Liver (tissue), 8 donors: ENCODE measurements at regions not wholly inside any gene's neighbourhood (a gene's known extent, or its start where the extent isn't known, plus 50 kb on each side); places are given as distances from the start of the nearest gene placed in this dataset.

Experiments
- DNase-seq: peaks from one replicate; pipeline ENCODE4 v3.0.0-alpha.2; 2017; ENCODE audit warnings: low spot score
- H3K27ac ChIP-seq, 2 donors: one replicate each; pipeline ENCODE4 v1.7.0; 2013; ENCODE audit warnings: inconsistent platforms in 2 of 2, low read length in 2 of 2, control low read depth in 1 of 2, low read depth in 1 of 2, mild to moderate bottlenecking in 1 of 2
- H3K27me3 ChIP-seq, 4 donors: one replicate each; pipeline versions ENCODE4 v1.6.1 to v1.7.0; 2013; ENCODE audit warnings: low read length in 3 of 4, inconsistent platforms in 1 of 4, mild to moderate bottlenecking in 1 of 4, moderate library complexity in 1 of 4; ENCODE audit not compliant: control insufficient read depth in 4 of 4, insufficient read depth in 4 of 4
- H3K36me3 ChIP-seq, 4 donors: one replicate each; pipeline versions ENCODE4 v1.6.1 to v1.7.0; 2013; ENCODE audit warnings: low read length in 3 of 4, mild to moderate bottlenecking in 3 of 4, low read depth in 1 of 4, moderate library complexity in 1 of 4; ENCODE audit not compliant: control insufficient read depth in 4 of 4, insufficient read depth in 3 of 4
- H3K4me1 ChIP-seq, 4 donors: one replicate each; pipeline versions ENCODE4 v1.6.1 to v1.7.0; 2013; ENCODE audit warnings: low read length in 3 of 4, mild to moderate bottlenecking in 3 of 4, moderate library complexity in 1 of 4; ENCODE audit not compliant: control insufficient read depth in 4 of 4, insufficient read depth in 4 of 4
- H3K4me3 ChIP-seq, 3 donors: one replicate each; pipeline versions ENCODE4 v1.6.1 to v1.7.0; 2013; ENCODE audit warnings: low read length in 3 of 3, control low read depth in 1 of 3, low read depth in 1 of 3, mild to moderate bottlenecking in 1 of 3
- H3K9ac ChIP-seq, 2 donors: one replicate each; pipeline ENCODE4 v1.7.0; 2013; ENCODE audit warnings: low read length in 2 of 2, mild to moderate bottlenecking in 2 of 2, moderate library complexity in 2 of 2, control low read depth in 1 of 2, low read depth in 1 of 2
- H3K9me3 ChIP-seq, 4 donors: one replicate each; pipeline versions ENCODE4 v1.6.1 to v1.7.0; 2013; ENCODE audit warnings: low read length in 3 of 4; ENCODE audit not compliant: control insufficient read depth in 4 of 4
- ATF3 ChIP-seq: IDR thresholded peaks from 2 replicates; pipeline ENCODE4 v1.6.1; 2016; ENCODE audit warnings: antibody characterized with exemption
- CTCF ChIP-seq: fragments of 150-350 bp; IDR thresholded peaks from 2 replicates; pipeline ENCODE4 v1.5.1; 2017; ENCODE audit warnings: improper control_type of control experiment, low read depth, low read length; ENCODE audit not compliant: missing input control
- GABPA ChIP-seq, 2 donors: IDR thresholded peaks in 1 of 2; conservative IDR thresholded peaks in 1 of 2; 2 replicates each; pipeline ENCODE4 v1.6.1; 2016; ENCODE audit warnings: antibody characterized with exemption in 2 of 2, mild to moderate bottlenecking in 1 of 2, moderate library complexity in 1 of 2
- JUND ChIP-seq, 2 donors: IDR thresholded peaks; 2 replicates each; pipeline ENCODE4 v1.6.1; 2016; ENCODE audit warnings: antibody characterized with exemption in 2 of 2
- REST ChIP-seq: IDR thresholded peaks from 2 replicates; pipeline ENCODE4 v1.6.1; 2016; ENCODE audit warnings: antibody characterized with exemption, mild to moderate bottlenecking
- RXRA ChIP-seq, 2 donors: IDR thresholded peaks; 2 replicates each; pipeline ENCODE4 v1.6.1; 2017 to 2018; ENCODE audit warnings: antibody characterized with exemption in 2 of 2, mild to moderate bottlenecking in 1 of 2
- ZBTB33 ChIP-seq: IDR thresholded peaks from 2 replicates; pipeline ENCODE4 v1.6.1; 2016; ENCODE audit warnings: antibody characterized with exemption
- WGBS: extraction: QIAGEN DNeasy Blood & Tissue Kit; methylation state at CpG from one replicate; pipeline ENCODE4 v1.1.7; 2013; 5-methylcytosine and 5-hydroxymethylcytosine counted together
- donor health status: healthy.
- donor health status: healthy.
- donor health status: healthy.
- donor health status: healthy.
- donor health status: healthy.

GRCh38 chr2:121086450-121086849 is 198.6 kb downstream of the TFCP2L1 start (continued):
- TF ChIP-seq ZBTB33 = no peak

- Histone ChIP-seq H3K27ac (no peak overlapping the region), H3K36me3 (no peaks in the 10 kb centered on the region), H3K9ac (no peak overlapping the region), H3K9me3 (no peaks in the 10 kb centered on the region), H3K4me1 (no peaks in the 10 kb centered on the region), H3K4me3 (no peak overlapping the region), H3K27me3 (peaks cover 0 to 5% (median 0%) of the 10 kb centered on the region in 4 donors)
- TF ChIP-seq JUND (IDR thresholded peaks at IDR 0.05) (no peak), ATF3 (no peak)
- no peak for DNase-seq
- 96% methylated on average over 7 of the region's 7 CpGs for WGBS
Observed at GRCh38 chr2:121087117-121087516, 197.9 kb downstream of the TFCP2L1 start.

GRCh38 chr2:121088251-121089165 is 196.5 kb downstream of the TFCP2L1 start:
- H3K9ac ChIP-seq = no peak overlapping the region
- H3K36me3 ChIP-seq = no peaks in the 10 kb centered on the region
- no peak for DNase-seq
- H3K4me3 ChIP-seq = no peak overlapping the region
- no peaks in the 10 kb centered on the region for H3K9me3 ChIP-seq
- H3K27me3 ChIP-seq = no peaks in the 10 kb centered on the region
- WGBS = 83% methylated on average over 27 of the region's 27 CpGs
- no peaks in the 10 kb centered on the region for H3K4me1 ChIP-seq
- TF ChIP-seq GABPA (IDR thresholded peaks at IDR 0.05 in 1 of 2, conservative IDR thresholded peaks at IDR 0.05 in 1 of 2) (no peak), RXRA (IDR thresholded peaks at IDR 0.05) (no peak), REST (no peak), ZBTB33 (no peak), CTCF (no peak)
- H3K27ac ChIP-seq = no peak overlapping the region
